Gastroesophageal sphincter (tissue), 4 donors: ENCODE measurements at regions not wholly inside any gene's neighbourhood (a gene's known extent, or its start where the extent isn't known, plus 50 kb on each side); places are given as distances from the start of the nearest gene placed in this dataset.

ENCODE experiments used
- ATAC-seq: fragments of 150-250 bp; one replicate; pipeline ENCODE4 v1.9.1; 2016; ENCODE audit warnings: mild to moderate bottlenecking, moderate library complexity
- H3K27ac ChIP-seq, 4 donors: fragments of 200-600 bp; sonication (generic) in 3 of 4; 1 replicate in 3 of 4; 2 replicates in 1 of 4; pipeline ENCODE4 v1.5.1; 2016 to 2019
- H3K27me3 ChIP-seq: fragments of 200-600 bp; sonication (generic); one replicate; pipeline ENCODE4 v1.5.1; 2019
- H3K36me3 ChIP-seq, 2 donors: fragments of 200-600 bp; sonication (generic); one replicate each; pipeline ENCODE4 v1.5.1; 2019; ENCODE audit warnings: control low read depth in 1 of 2
- H3K4me1 ChIP-seq, 3 donors: fragments of 200-600 bp; sonication (generic); 1 replicate in 2 of 3; 2 replicates in 1 of 3; pipeline ENCODE4 v1.5.1; 2016 to 2019; ENCODE audit warnings: control low read depth in 2 of 3
- H3K4me3 ChIP-seq, 2 donors: fragments of 200-600 bp; sonication (generic); one replicate each; pipeline ENCODE4 v1.5.1; 2019; ENCODE audit warnings: mild to moderate bottlenecking in 1 of 2, moderate library complexity in 1 of 2
- H3K9me3 ChIP-seq, 3 donors: fragments of 200-600 bp; sonication (generic); one replicate each; pipeline ENCODE4 v1.5.1; 2017 to 2019; ENCODE audit warnings: control low read depth in 2 of 3
- EP300 ChIP-seq: sonication (generic); formaldehyde crosslinking; IDR thresholded peaks from one replicate; pipeline ENCODE4 v1.6.1; 2017; ENCODE audit warnings: antibody characterized with exemption, mild to moderate bottlenecking
- POLR2A ChIP-seq, 2 donors: fragments of 450-650 bp; IDR thresholded peaks; one replicate each; pipeline ENCODE4 v1.6.1; 2017; ENCODE audit warnings: antibody characterized with exemption in 2 of 2, mild to moderate bottlenecking in 2 of 2, moderate library complexity in 1 of 2
- POLR2AphosphoS5 ChIP-seq: sonication (generic); formaldehyde crosslinking; IDR thresholded peaks from one replicate; pipeline ENCODE4 v1.6.1; 2017; ENCODE audit warnings: antibody characterized with exemption
- WGBS, 2 donors: methylation state at CpG; one replicate each; pipeline ENCODE4 v1.1.5; 2018; ENCODE audit warnings: low coverage in 1 of 2; 5-methylcytosine and 5-hydroxymethylcytosine counted together
- TF ChIP-seq, protein P1 (sequence below), 4 experiments: fragments of 200-600 bp in 2 of 4; fragments of 450-650 bp in 2 of 4; sonication (generic) in 1 of 4; IDR thresholded peaks; one replicate each; pipeline ENCODE4 v1.5.1; 2017 to 2019; ENCODE audit warnings: antibody characterized with exemption in 4 of 4, mild to moderate bottlenecking in 2 of 4, moderate library complexity in 2 of 4

GRCh38 chr16:86126891-86127290 is 227.9 kb downstream of the IRF8 start:
- no peaks in the 10 kb centered on the region for H3K9me3 ChIP-seq
- H3K36me3 ChIP-seq = no peaks in the 10 kb centered on the region
- H3K27me3 ChIP-seq = no peaks in the 10 kb centered on the region
- no peak for ATAC-seq
- no peak for TF ChIP-seq POLR2A (IDR thresholded peaks at IDR 0.05)
- TF ChIP-seq POLR2AphosphoS5 = no peak
- TF ChIP-seq, protein P1, sequence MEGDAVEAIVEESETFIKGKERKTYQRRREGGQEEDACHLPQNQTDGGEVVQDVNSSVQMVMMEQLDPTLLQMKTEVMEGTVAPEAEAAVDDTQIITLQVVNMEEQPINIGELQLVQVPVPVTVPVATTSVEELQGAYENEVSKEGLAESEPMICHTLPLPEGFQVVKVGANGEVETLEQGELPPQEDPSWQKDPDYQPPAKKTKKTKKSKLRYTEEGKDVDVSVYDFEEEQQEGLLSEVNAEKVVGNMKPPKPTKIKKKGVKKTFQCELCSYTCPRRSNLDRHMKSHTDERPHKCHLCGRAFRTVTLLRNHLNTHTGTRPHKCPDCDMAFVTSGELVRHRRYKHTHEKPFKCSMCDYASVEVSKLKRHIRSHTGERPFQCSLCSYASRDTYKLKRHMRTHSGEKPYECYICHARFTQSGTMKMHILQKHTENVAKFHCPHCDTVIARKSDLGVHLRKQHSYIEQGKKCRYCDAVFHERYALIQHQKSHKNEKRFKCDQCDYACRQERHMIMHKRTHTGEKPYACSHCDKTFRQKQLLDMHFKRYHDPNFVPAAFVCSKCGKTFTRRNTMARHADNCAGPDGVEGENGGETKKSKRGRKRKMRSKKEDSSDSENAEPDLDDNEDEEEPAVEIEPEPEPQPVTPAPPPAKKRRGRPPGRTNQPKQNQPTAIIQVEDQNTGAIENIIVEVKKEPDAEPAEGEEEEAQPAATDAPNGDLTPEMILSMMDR (IDR thresholded peaks at IDR 0.05) = no peak
- TF ChIP-seq EP300 = no peak
- H3K4me1 ChIP-seq = no peaks in the 10 kb centered on the region
- 73% methylated on average over 7 of the region's 12 CpGs; no CpG with 5 or more reads in 1 of the 2 donors for WGBS, 2 donors
- no peak overlapping the region for H3K4me3 ChIP-seq
- H3K27ac ChIP-seq = no peak overlapping the region

GRCh38 chr16:86127366-86127765 is 228.4 kb downstream of the IRF8 start:
- TF ChIP-seq POLR2A (IDR thresholded peaks at IDR 0.05) (no peak), POLR2AphosphoS5 (no peak), EP300 (no peak)
- TF ChIP-seq, protein P1 (IDR thresholded peaks at IDR 0.05) = no peak
- H3K36me3 ChIP-seq = no peaks in the 10 kb centered on the region
- no peaks in the 10 kb centered on the region for H3K4me1 ChIP-seq
- no peak overlapping the region for H3K27ac ChIP-seq
- ATAC-seq = no peak
- no peaks in the 10 kb centered on the region for H3K9me3 ChIP-seq
- no peak overlapping the region for H3K4me3 ChIP-seq
- 69 to 86% methylated on average over 3 to 13 of the region's 13 CpGs for WGBS, 2 donors
- H3K27me3 ChIP-seq = no peaks in the 10 kb centered on the region

GRCh38 chr16:86128246-86128645 is 229.3 kb downstream of the IRF8 start:
- H3K27ac ChIP-seq = no peak overlapping the region
- no peak for ATAC-seq
- H3K27me3 ChIP-seq = no peaks in the 10 kb centered on the region
- no peak for TF ChIP-seq EP300
- TF ChIP-seq, protein P1 (IDR thresholded peaks at IDR 0.05) = no peak
- no peak for TF ChIP-seq POLR2A (IDR thresholded peaks at IDR 0.05)
- TF ChIP-seq POLR2AphosphoS5 = no peak
- WGBS, 2 donors = 92 to 94% methylated on average over 5 to 6 of the region's 9 CpGs
- H3K4me3 ChIP-seq = no peak overlapping the region
- no peaks in the 10 kb centered on the region for H3K36me3 ChIP-seq
- H3K4me1 ChIP-seq = peaks cover 0 to 7% (median 0%) of the 10 kb centered on the region in 3 donors
- no peaks in the 10 kb centered on the region for H3K9me3 ChIP-seq

DNA sequence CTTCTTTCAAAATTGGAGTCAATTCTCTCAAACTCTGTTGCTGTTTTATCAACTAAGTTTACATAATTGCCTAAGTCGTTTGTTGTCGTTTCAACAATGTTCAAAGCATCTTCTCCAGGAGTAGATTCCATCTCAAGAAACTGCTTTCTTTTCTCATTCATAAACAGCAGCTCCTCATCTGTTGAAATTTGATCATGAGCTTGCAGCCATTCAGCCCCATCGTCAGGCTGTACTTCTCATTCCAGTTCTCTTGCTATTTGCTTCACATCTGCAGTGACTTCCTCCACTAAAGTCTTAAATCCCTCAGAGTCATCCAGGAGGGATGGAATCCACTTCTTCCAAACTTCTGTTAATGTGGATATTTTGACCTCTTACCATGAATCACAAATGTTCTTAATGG is 230.6 kb downstream of the IRF8 start:
- Histone ChIP-seq H3K4me3 (no peak overlapping the region), H3K27ac (no peak overlapping the region), H3K4me1 (peaks cover 0 to 8% (median 0%) of the 10 kb centered on the region in 3 donors), H3K36me3 (no peaks in the 10 kb centered on the region), H3K9me3 (no peaks in the 10 kb centered on the region), H3K27me3 (no peaks in the 10 kb centered on the region)
- WGBS, 2 donors = 48 to 62% methylated on average over 3 of the region's 3 CpGs
- TF ChIP-seq, protein P1 (IDR thresholded peaks at IDR 0.05) = no peak
- no peak for TF ChIP-seq EP300
- TF ChIP-seq POLR2A (IDR thresholded peaks at IDR 0.05) = no peak
- TF ChIP-seq POLR2AphosphoS5 = no peak
- no peak for ATAC-seq

DNA sequence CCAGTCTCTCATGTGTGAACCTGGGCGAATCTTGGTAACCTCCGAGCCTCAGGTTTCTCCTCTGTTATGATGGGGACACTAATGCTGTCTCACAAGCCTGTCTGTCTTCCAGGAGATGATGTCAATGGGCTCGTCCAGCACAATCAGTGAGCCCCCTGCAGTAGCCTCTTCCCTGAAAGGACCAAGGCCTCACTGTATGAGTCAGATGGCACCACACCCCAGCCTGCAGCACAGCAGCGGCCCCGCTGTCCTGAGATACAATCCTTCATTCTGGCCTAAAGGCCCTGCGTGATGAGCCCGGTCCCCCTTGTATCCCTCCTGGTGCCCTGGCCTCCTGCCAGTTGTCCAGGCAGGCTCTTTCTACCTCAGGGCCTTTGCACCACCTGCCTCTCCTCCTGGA is 234.4 kb downstream of the IRF8 start:
- Histone ChIP-seq H3K27ac (no peak overlapping the region), H3K4me1 (peaks cover 0 to 8% (median 0%) of the 10 kb centered on the region in 3 donors), H3K9me3 (no peaks in the 10 kb centered on the region), H3K27me3 (no peaks in the 10 kb centered on the region), H3K4me3 (no peak overlapping the region), H3K36me3 (no peaks in the 10 kb centered on the region)
- 100% methylated on average over 1 of the region's 7 CpGs for WGBS, 2 donors
- ATAC-seq = no peak
- no peak for TF ChIP-seq EP300
- TF ChIP-seq, protein P1 (IDR thresholded peaks at IDR 0.05) = no peak
- no peak for TF ChIP-seq POLR2A (IDR thresholded peaks at IDR 0.05)
- TF ChIP-seq POLR2AphosphoS5 = no peak
